Erythroblast (primary cell): ENCODE measurements at regions not wholly inside any gene's neighbourhood (a gene's known extent, or its start where the extent isn't known, plus 50 kb on each side); places are given as distances from the start of the nearest gene placed in this dataset.

Experiments used
- GATA1 ChIP-seq: IDR thresholded peaks from 2 replicates; pipeline ENCODE4 v1.6.1; 2011; ENCODE audit warnings: low read depth, mild to moderate bottlenecking, control low read depth, low read length, moderate library complexity
- POLR2A ChIP-seq: IDR thresholded peaks from 2 replicates; pipeline ENCODE4 v1.6.1; 2011; ENCODE audit warnings: mild to moderate bottlenecking, low read length

GRCh38 chr10:3340127-3340730 lies 167.6 kb upstream of the PITRM1 start:
- TF ChIP-seq POLR2A (no peak), GATA1 (no peak)
